Right ventricle myocardium inferior (tissue), 1 donor: ENCODE measurements at regions not wholly inside any gene's neighbourhood (a gene's known extent, or its start where the extent isn't known, plus 50 kb on each side); places are given as distances from the start of the nearest gene placed in this dataset.

Experiments
- ATAC-seq: fragments of 200-7000 bp; cut with Tn5 transposase; one replicate; pipeline ENCODE4 v1.9.1; 2020; ENCODE audit warnings: mild to moderate bottlenecking, moderate library complexity
- DNase-seq: peaks from one replicate; pipeline ENCODE4 v3.0.0; 2021; ENCODE audit errors: missing footprints
- intact Hi-C: fragments of 100-400 bp; cut with DNase I; formaldehyde crosslinking; loops from one replicate; pipeline ENCODE4 v1.11.0; 2022
- donor health status: DM: no; HTN: yes; CAD: no; lungs with severe emphysema.

DNA sequence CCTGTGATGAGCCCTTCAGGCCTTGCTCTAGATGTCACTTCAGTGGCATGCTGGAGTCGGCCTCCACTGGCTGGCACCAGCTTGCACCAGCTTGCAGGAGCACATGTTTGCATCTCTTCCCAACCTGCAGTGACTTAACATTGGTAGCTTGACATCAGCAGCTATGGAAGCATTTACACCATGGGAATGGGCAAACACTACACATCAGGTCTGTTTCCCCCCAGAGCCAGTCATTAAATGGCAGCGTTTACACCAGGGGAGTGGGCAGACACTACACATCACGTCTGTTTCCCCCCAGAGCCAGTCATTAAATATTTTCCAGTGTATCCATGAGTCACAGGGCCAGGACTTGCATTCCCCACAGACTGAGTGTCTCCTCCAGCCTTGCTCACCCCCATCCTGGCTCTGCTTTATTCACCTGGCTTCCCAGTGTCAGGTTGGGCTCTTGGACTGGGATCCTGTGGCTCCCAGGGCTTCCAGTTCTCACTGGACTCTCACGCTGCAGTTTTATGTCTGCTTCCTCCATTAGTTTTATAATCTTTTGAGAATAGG is 51.6 kb upstream of the VRK1 start:
- intact Hi-C loops, result no loop called here
- DNase-seq (no peak), ATAC-seq (no peak)

DNA sequence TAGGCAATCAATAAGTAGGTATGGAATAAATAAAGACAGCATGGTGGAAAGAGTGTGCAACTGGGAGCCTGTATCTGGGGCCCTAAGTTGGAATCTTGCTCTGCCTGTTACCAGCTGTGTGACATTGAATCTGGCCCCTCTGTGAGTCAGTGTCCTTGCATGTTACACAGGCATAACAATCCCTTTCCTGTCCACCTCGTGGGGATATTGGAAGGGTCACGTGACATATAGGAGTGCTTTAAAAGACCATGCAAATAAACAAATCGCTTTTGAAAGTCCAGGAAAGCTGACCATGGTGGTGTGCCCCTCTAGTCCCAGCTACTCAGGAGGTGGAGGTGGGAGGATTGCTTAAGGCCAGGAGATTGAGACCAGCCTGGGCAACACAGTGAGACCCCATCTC is 51.1 kb upstream of the VRK1 start:
- intact Hi-C loops, result no loop called here
- ATAC-seq (no peak), DNase-seq (no peak)

DNA sequence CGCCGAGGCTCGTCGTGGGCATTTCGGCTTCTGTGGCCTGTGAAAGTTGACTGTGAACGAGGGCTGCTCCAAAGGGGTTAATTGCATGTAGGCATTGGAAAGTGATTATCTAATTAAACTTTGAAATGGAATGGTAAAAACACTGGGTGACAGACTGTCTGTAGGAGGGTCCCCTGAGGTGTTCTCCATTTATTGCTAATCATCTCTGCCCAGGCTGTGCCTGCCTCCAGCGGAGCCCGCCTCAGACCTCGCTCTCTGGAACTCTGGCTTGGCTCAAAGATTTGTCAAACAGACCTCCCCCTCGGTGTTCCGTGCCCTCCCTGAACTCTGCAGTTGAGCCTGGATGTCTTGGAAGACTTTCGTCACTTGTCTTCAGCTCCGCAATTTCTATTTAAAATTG is 50.2 kb upstream of the VRK1 start:
- intact Hi-C loops, result no loop called here
- DNase-seq, result no peak
- ATAC-seq, result no peak
